Smooth muscle cell (in vitro differentiated cells): ENCODE measurements at regions not wholly inside any gene's neighbourhood (a gene's known extent, or its start where the extent isn't known, plus 50 kb on each side); places are given as distances from the start of the nearest gene placed in this dataset.

Experiments used
- DNase-seq: peaks from one replicate; lab custom pipeline; 2025; ENCODE audit not compliant: unreplicated experiment; lab: John Stamatoyannopoulos, UW
- H2AFZ ChIP-seq: fragments of 200-600 bp; sonication (generic); 2 replicates; pipeline ENCODE4 v1.6.0; 2016; ENCODE audit warnings: antibody characterized with exemption, low read depth, mild to moderate bottlenecking
- H3F3A ChIP-seq: fragments of 200-600 bp; sonication (generic); 2 replicates; pipeline ENCODE4 v1.6.0; 2017; ENCODE audit warnings: antibody characterized with exemption, low read depth
- H3K27ac ChIP-seq: fragments of 200-600 bp; sonication (generic); 2 replicates; pipeline ENCODE4 v1.5.1; 2016; ENCODE audit warnings: low read depth, mild to moderate bottlenecking
- H3K27me3 ChIP-seq: fragments of 200-600 bp; sonication (generic); 2 replicates; pipeline ENCODE4 v1.6.1; 2016; ENCODE audit warnings: low read depth, mild to moderate bottlenecking
- H3K36me3 ChIP-seq: fragments of 200-600 bp; sonication (generic); 2 replicates; pipeline ENCODE4 v1.5.1; 2016; ENCODE audit warnings: low read depth
- H3K4me1 ChIP-seq: fragments of 200-600 bp; sonication (generic); 2 replicates; pipeline ENCODE4 v1.5.1; 2016; ENCODE audit warnings: low read depth
- H3K4me2 ChIP-seq: fragments of 200-600 bp; sonication (generic); 2 replicates; pipeline ENCODE4 v1.6.0; 2016; ENCODE audit warnings: mild to moderate bottlenecking
- H3K4me3 ChIP-seq: fragments of 200-600 bp; sonication (generic); 2 replicates; pipeline ENCODE4 v1.5.1; 2016; ENCODE audit warnings: mild to moderate bottlenecking
- H3K79me2 ChIP-seq: fragments of 200-600 bp; sonication (generic); 2 replicates; pipeline ENCODE4 v1.6.0; 2016; ENCODE audit warnings: low read depth, mild to moderate bottlenecking
- H3K9ac ChIP-seq: fragments of 200-600 bp; sonication (generic); 2 replicates; pipeline ENCODE4 v1.6.0; 2016; ENCODE audit warnings: low read depth
- H3K9me3 ChIP-seq: fragments of 200-600 bp; sonication (generic); replicated peaks from 2 replicates; pipeline ENCODE4 v1.5.1; 2016; ENCODE audit warnings: low read depth
- H4K20me1 ChIP-seq: fragments of 200-600 bp; sonication (generic); 2 replicates; pipeline ENCODE4 v1.6.0; 2016; ENCODE audit warnings: low read depth
- WGBS: methylation state at CpG from one replicate; pipeline ENCODE4 v1.1.7; 2016; ENCODE audit warnings: low lambda C conversion rate; 5-methylcytosine and 5-hydroxymethylcytosine counted together
- TF ChIP-seq, protein P1 (sequence below): fragments of 200-600 bp; sonication (generic); IDR thresholded peaks from 2 replicates; pipeline ENCODE4 v1.5.1; 2017; ENCODE audit warnings: borderline replicate concordance, mild to moderate bottlenecking, antibody characterized with exemption; ENCODE audit not compliant: insufficient read depth, poor library complexity, severe bottlenecking

DNA sequence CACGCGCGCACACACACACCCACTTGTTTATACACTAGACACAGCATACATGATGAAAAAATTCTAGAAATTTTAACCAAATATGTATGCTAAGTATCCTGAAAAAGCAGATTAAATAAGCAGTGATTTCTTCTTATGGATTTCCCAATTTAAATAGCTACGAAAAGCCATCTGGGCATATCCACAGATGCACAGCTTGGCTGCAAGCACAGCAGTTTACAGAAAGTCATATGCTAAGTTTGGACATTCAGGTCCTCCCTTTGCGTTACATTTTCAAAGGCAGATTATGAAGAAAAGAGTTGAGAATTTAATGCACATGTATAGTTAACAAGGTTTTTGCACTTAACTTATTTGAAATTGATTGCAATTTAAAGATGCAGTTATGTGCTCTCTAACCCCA lies 542.2 kb upstream of the EPHA5 start:
- 94% methylated on average over 5 of the region's 5 CpGs for WGBS
- Histone ChIP-seq H3K4me2 (no peak overlapping the region), H3K79me2 (no peaks in the 10 kb centered on the region), H3K4me3 (no peak overlapping the region), H3K9me3 (no peaks in the 10 kb centered on the region), H4K20me1 (no peaks in the 10 kb centered on the region), H3K4me1 (no peaks in the 10 kb centered on the region), H2AFZ (no peak overlapping the region), H3K27ac (no peak overlapping the region), H3K9ac (no peak overlapping the region), H3K27me3 (no peaks in the 10 kb centered on the region), H3F3A (no peaks in the 10 kb centered on the region), H3K36me3 (no peaks in the 10 kb centered on the region)
- no peak for DNase-seq
- TF ChIP-seq, protein P1, sequence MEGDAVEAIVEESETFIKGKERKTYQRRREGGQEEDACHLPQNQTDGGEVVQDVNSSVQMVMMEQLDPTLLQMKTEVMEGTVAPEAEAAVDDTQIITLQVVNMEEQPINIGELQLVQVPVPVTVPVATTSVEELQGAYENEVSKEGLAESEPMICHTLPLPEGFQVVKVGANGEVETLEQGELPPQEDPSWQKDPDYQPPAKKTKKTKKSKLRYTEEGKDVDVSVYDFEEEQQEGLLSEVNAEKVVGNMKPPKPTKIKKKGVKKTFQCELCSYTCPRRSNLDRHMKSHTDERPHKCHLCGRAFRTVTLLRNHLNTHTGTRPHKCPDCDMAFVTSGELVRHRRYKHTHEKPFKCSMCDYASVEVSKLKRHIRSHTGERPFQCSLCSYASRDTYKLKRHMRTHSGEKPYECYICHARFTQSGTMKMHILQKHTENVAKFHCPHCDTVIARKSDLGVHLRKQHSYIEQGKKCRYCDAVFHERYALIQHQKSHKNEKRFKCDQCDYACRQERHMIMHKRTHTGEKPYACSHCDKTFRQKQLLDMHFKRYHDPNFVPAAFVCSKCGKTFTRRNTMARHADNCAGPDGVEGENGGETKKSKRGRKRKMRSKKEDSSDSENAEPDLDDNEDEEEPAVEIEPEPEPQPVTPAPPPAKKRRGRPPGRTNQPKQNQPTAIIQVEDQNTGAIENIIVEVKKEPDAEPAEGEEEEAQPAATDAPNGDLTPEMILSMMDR: no peak

DNA sequence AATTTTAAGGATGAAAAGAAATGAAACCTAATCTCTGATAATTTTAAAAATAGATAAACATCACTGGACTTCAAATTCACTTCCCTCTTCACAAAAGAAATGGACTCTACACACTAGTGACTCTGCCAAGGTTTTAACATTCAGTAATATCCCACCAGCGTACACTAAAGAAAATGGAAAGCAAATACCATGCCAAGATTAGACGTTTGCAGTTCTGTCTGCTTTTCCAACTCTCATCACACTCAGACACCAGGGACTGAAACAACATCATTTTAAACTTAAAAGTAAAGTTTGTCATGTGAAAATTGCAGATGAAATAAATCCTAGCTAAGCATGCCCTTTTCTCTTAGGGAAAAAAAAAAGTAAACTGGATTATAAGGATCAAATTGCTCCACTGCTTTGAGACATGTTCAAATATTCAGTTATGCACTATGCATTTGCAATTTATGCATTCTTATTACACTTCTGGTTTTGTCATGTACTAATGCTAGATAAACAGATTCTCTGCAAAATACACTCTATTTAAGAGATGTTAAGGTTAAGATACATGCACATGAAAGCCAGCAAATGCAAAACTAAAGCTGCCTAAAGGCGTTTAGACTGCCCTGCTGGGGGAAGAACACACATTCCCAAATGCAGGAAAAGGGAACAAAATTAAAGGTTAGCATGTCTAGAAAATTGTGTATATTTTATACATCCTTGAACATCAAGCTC lies 534.4 kb upstream of the EPHA5 start:
- H3K9ac ChIP-seq: no peak overlapping the region
- no peak overlapping the region for H2AFZ ChIP-seq

DNA sequence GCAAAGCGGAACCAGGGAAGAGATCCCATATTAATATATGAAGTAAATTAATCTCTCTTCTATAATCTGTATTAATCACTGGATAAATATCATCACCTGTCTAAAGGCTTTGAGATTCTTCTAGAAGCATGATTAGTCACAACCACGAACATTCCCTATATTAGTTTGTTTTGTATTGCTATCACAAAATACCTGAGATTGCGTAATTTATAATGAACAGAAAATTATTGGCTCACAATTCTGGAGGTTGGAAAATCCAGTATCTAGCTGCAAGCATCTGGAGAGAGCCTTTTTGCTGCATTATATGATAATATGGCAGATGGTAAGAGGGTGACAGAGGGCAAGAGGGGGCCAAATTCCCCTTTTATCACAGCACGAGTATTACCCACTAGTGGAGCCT lies 532.6 kb upstream of the EPHA5 start:
- H3K27me3 ChIP-seq: no peaks in the 10 kb centered on the region
- H3K4me2 ChIP-seq: no peak overlapping the region
- no peak overlapping the region for H3K9ac ChIP-seq
- 94% methylated on average over 4 of the region's 4 CpGs for whole genome bisulfite sequencing
- H4K20me1 ChIP-seq: no peaks in the 10 kb centered on the region
- H3K27ac ChIP-seq: no peak overlapping the region
- H3F3A ChIP-seq: no peaks in the 10 kb centered on the region
- H3K36me3 ChIP-seq: no peaks in the 10 kb centered on the region
- no peaks in the 10 kb centered on the region for H3K9me3 ChIP-seq
- H3K4me1 ChIP-seq: no peaks in the 10 kb centered on the region
- TF ChIP-seq, protein P1: no peak
- H2AFZ ChIP-seq: no peak overlapping the region
- no peak for DNase-seq
- no peaks in the 10 kb centered on the region for H3K79me2 ChIP-seq
- no peak overlapping the region for H3K4me3 ChIP-seq

More for the DNA sequence above, 534.4 kb upstream of the EPHA5 start:
- 82% methylated on average over 3 of the region's 3 CpGs for WGBS
- Histone ChIP-seq H4K20me1 (no peaks in the 10 kb centered on the region), H3K4me3 (no peak overlapping the region), H3K27ac (no peak overlapping the region), H3K36me3 (no peaks in the 10 kb centered on the region), H3K79me2 (no peaks in the 10 kb centered on the region), H3K27me3 (no peaks in the 10 kb centered on the region), H3F3A (no peaks in the 10 kb centered on the region), H3K4me2 (no peak overlapping the region), H3K9me3 (no peaks in the 10 kb centered on the region), H3K4me1 (no peaks in the 10 kb centered on the region)
- TF ChIP-seq, protein P1: no peak
- DNase-seq: no peak

DNA sequence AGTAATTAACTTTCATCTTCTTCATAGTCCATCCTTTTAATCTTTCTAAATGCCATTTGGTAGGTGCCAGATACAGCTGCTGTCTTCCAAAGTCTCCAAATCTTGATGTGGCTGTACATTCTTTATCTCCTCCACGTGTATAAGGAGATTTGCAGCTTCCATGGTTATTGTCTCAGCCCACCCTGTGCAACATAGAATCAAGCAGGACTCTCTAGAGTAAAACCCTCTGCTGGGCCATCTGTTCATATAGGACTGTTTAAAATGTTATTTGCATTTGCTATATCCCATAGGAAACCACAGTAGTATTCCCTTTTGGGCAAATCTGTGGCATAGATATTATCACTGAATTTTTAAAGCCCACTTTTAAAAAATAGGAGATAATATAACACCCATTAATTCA lies 527.2 kb upstream of the EPHA5 start:
- H3K9ac ChIP-seq: no peak overlapping the region
- no peak for DNase-seq
- H3K27ac ChIP-seq: no peak overlapping the region
- H3K79me2 ChIP-seq: no peaks in the 10 kb centered on the region
- H3K9me3 ChIP-seq: no peaks in the 10 kb centered on the region
- H3K36me3 ChIP-seq: no peaks in the 10 kb centered on the region
- H3K27me3 ChIP-seq: no peaks in the 10 kb centered on the region
- H3K4me2 ChIP-seq: no peak overlapping the region
- H4K20me1 ChIP-seq: no peaks in the 10 kb centered on the region
- no peak overlapping the region for H3K4me3 ChIP-seq
- 25% methylated on average over 1 of the region's 1 CpG for WGBS
- H3F3A ChIP-seq: no peaks in the 10 kb centered on the region
- no peak overlapping the region for H2AFZ ChIP-seq
- TF ChIP-seq, protein P1: no peak
- no peaks in the 10 kb centered on the region for H3K4me1 ChIP-seq
